NCI-H524 (cell line): ENCODE measurements at regions not wholly inside any gene's neighbourhood (a gene's known extent, or its start where the extent isn't known, plus 50 kb on each side); places are given as distances from the start of the nearest gene placed in this dataset.
"Not testable (repeated sequence)": the region's sequence is repeated elsewhere in the genome, so short reads cannot be mapped to it uniquely, and the experiment has no call there.

Source experiments
- DNase-seq, 2 experiments: peaks; one replicate each; lab custom pipeline; 2025; lab: John Stamatoyannopoulos, UW

- DNase-seq: no peak
Observed at GRCh38 chr7:19957664-19958063, 184.2 kb upstream of the TMEM196 start.

- DNase-seq: not testable (repeated sequence)
Observed at GRCh38 chr7:19954166-19954565, 180.7 kb upstream of the TMEM196 start.

GRCh38 chr7:19953411-19953810 is 180.0 kb upstream of the TMEM196 start:
- DNase-seq: not testable (repeated sequence)

GRCh38 chr7:19948160-19948559 is 174.7 kb upstream of the TMEM196 start:
- no peak for DNase-seq

GRCh38 chr7:19944363-19945120 is 171.1 kb upstream of the TMEM196 start:
- DNase-seq: peak; percentile 18 to 79

- DNase-seq: no peak
Observed at GRCh38 chr7:19939746-19940145, 166.3 kb upstream of the TMEM196 start.

- DNase-seq: peak; percentile 74 to 96
Observed at GRCh38 chr7:19932549-19933249, 159.3 kb upstream of the TMEM196 start.

- DNase-seq: no peak
Observed at GRCh38 chr7:19930851-19931250, 157.4 kb upstream of the TMEM196 start.

GRCh38 chr7:19930051-19930450 is 156.6 kb upstream of the TMEM196 start:
- no peak for DNase-seq

GRCh38 chr7:19928247-19928646 is 154.8 kb upstream of the TMEM196 start:
- no peak for DNase-seq

GRCh38 chr7:19920705-19921104 is 147.3 kb upstream of the TMEM196 start:
- no peak for DNase-seq

GRCh38 chr7:19920166-19920565 is 146.7 kb upstream of the TMEM196 start:
- DNase-seq: no peak

- DNase-seq: peak in 1 of 2 experiments; percentile 40
Observed at GRCh38 chr7:19919261-19920095, 146.1 kb upstream of the TMEM196 start.

- no peak for DNase-seq
Observed at GRCh38 chr7:19916046-19916445, 142.6 kb upstream of the TMEM196 start.

- no peak for DNase-seq
Observed at GRCh38 chr7:19915596-19915995, 142.2 kb upstream of the TMEM196 start.

GRCh38 chr7:19914866-19915265 is 141.4 kb upstream of the TMEM196 start:
- DNase-seq: no peak

- no peak for DNase-seq
Observed at GRCh38 chr7:19900118-19900517, 126.7 kb upstream of the TMEM196 start.

- DNase-seq: no peak
Observed at GRCh38 chr7:19899529-19899928, 126.1 kb upstream of the TMEM196 start.

GRCh38 chr7:19882893-19883292 is 109.5 kb upstream of the TMEM196 start:
- DNase-seq: not testable (repeated sequence)

GRCh38 chr7:19872094-19872493 is 98.7 kb upstream of the TMEM196 start:
- DNase-seq: no peak

GRCh38 chr7:19871102-19871501 is 97.7 kb upstream of the TMEM196 start:
- no peak for DNase-seq

- no peak for DNase-seq
Observed at GRCh38 chr7:19869979-19870378, 96.6 kb upstream of the TMEM196 start.
